GM12878 (cell line): ENCODE measurements at regions not wholly inside any gene's neighbourhood (a gene's known extent, or its start where the extent isn't known, plus 50 kb on each side); places are given as distances from the start of the nearest gene placed in this dataset.

ENCODE experiments used
- ATAC-seq: fragments of 200-7000 bp; cut with Tn5 transposase; 3 replicates; pipeline ENCODE4 v1.9.1; 2020; ENCODE audit warnings: mild to moderate bottlenecking, moderate library complexity
- BruUV-seq: library from RNA; stranded (reverse); fragments of 400-500 nt; replicated peaks from 2 replicates; lab custom pipeline; 2021; lab: Mats Ljungman, UMichigan
- CTCF ChIA-PET: fragments of 300-600 bp; sonication (Branson Sonifier 250); formaldehyde crosslinking; extraction: SDS; loops from one replicate; lab custom pipeline; 2021; ENCODE audit warnings: inconsistent platforms; lab: Yijun Ruan, JAX
- POLR2A ChIA-PET: fragments of 350-600 bp; formaldehyde crosslinking; extraction: SDS; loops from one replicate; lab custom pipeline; 2021; ENCODE audit warnings: inconsistent platforms; lab: Charles Lee
- RAD21 ChIA-PET: fragments of 300-600 bp; sonication (Branson Sonifier 250); formaldehyde crosslinking; loops from one replicate; lab custom pipeline; 2023; ENCODE audit warnings: antibody characterized with exemption; ENCODE audit not compliant: unreplicated experiment; lab: Charles Lee
- SMC1A ChIA-PET: fragments of 300-600 bp; sonication (Branson Sonifier 250); formaldehyde crosslinking; loops from one replicate; lab custom pipeline; 2023; ENCODE audit not compliant: unreplicated experiment, uncharacterized antibody; lab: Charles Lee
- DNase-seq: peaks from one replicate; pipeline ENCODE4 v3.0.0-alpha.2; 2011; ENCODE audit warnings: low read depth, low spot score
- FAIRE-seq: peaks from 3 replicates; lab custom pipeline; 2011; peaks lifted over from hg19 to GRCh38; lab: Jason Lieb, UNC
- H2AFZ ChIP-seq: 2 replicates; pipeline ENCODE4 v1.6.0; 2011; ENCODE audit warnings: low read depth, low read length, control low read depth; ENCODE audit not compliant: control insufficient read depth
- H3K27ac ChIP-seq: 2 replicates; pipeline ENCODE4 v1.5.1; 2011; ENCODE audit warnings: control low read depth; ENCODE audit not compliant: control insufficient read depth, insufficient read depth
- H3K27me3 ChIP-seq, 2 experiments: replicated peaks in 1 of 2; 2 replicates each; pipeline versions ENCODE4 v1.6.0 to v1.6.1; 2011; ENCODE audit warnings: low read length in 1 of 2; ENCODE audit not compliant: control insufficient read depth in 2 of 2, insufficient read depth in 2 of 2
- H3K36me3 ChIP-seq, 2 experiments: 2 replicates each; pipeline ENCODE4 v1.5.1; 2011; ENCODE audit warnings: low read length in 1 of 2; ENCODE audit not compliant: control insufficient read depth in 2 of 2, insufficient read depth in 2 of 2
- H3K4me1 ChIP-seq: 2 replicates; pipeline ENCODE4 v1.6.1; 2011; ENCODE audit warnings: mild to moderate bottlenecking, low read length, moderate library complexity, mixed read lengths; ENCODE audit not compliant: control insufficient read depth, insufficient read depth
- H3K4me2 ChIP-seq: 2 replicates; pipeline ENCODE4 v1.6.0; 2011; ENCODE audit warnings: control low read depth; ENCODE audit not compliant: control insufficient read depth, insufficient read depth
- H3K4me3 ChIP-seq: fragments of 200-600 bp; sonication (generic); 2 replicates; pipeline ENCODE4 v1.5.1; 2016
- H3K79me2 ChIP-seq: 2 replicates; pipeline ENCODE4 v1.6.0; 2011; ENCODE audit warnings: low read length; ENCODE audit not compliant: control insufficient read depth, insufficient read depth
- H3K9ac ChIP-seq: 2 replicates; pipeline ENCODE4 v1.8.0; 2011; ENCODE audit warnings: low read length, control low read depth, mixed read lengths; ENCODE audit not compliant: control insufficient read depth, insufficient read depth
- H3K9me3 ChIP-seq: replicated peaks from 3 replicates; pipeline ENCODE4 v1.5.1; 2011; ENCODE audit warnings: mild to moderate bottlenecking, low read length; ENCODE audit not compliant: control insufficient read depth, insufficient read depth
- H4K20me1 ChIP-seq: 2 replicates; pipeline ENCODE4 v1.6.0; 2011; ENCODE audit not compliant: control insufficient read depth, insufficient read depth
- BCLAF1 ChIP-seq: fragments of 450-650 bp; IDR thresholded peaks from 2 replicates; pipeline ENCODE4 v1.6.1; 2017; ENCODE audit warnings: antibody characterized with exemption, mild to moderate bottlenecking, moderate library complexity
- BMI1 ChIP-seq: fragments of 450-650 bp; IDR thresholded peaks from 2 replicates; pipeline ENCODE4 v1.6.1; 2016; ENCODE audit warnings: mild to moderate bottlenecking, moderate library complexity, borderline replicate concordance
- IKZF1 ChIP-seq: fragments of 450-650 bp; conservative IDR thresholded peaks from 2 replicates; pipeline ENCODE4 v1.6.1; 2017; ENCODE audit warnings: antibody characterized with exemption, mild to moderate bottlenecking
- MYB ChIP-seq: fragments of 150-350 bp; IDR thresholded peaks from 2 replicates; pipeline ENCODE4 v1.6.1; 2014; ENCODE audit warnings: mild to moderate bottlenecking, low read depth, low read length, borderline replicate concordance
- RBBP5 ChIP-seq: fragments of 200-600 bp; sonication (generic); conservative IDR thresholded peaks from 2 replicates; pipeline ENCODE4 v1.6.1; 2016
- SMAD5 ChIP-seq: IDR thresholded peaks from 2 replicates; pipeline ENCODE4 v1.6.1; 2016; ENCODE audit warnings: antibody characterized with exemption, low read depth
- SPI1 ChIP-seq: IDR thresholded peaks from 2 replicates; pipeline ENCODE4 v1.6.1; 2011; ENCODE audit warnings: low read depth, mild to moderate bottlenecking, low read length, moderate library complexity, borderline replicate concordance; ENCODE audit not compliant: insufficient read depth
- SUZ12 ChIP-seq: fragments of 200-600 bp; sonication (generic); IDR thresholded peaks from one replicate; pipeline ENCODE4 v1.6.1; 2018; ENCODE audit warnings: antibody characterized with exemption, mild to moderate bottlenecking; ENCODE audit not compliant: unreplicated experiment
- TCF7 ChIP-seq: IDR thresholded peaks from 2 replicates; pipeline ENCODE4 v1.6.1; 2014; ENCODE audit warnings: antibody characterized with exemption, borderline replicate concordance
- WRNIP1 ChIP-seq: IDR thresholded peaks from 2 replicates; pipeline ENCODE4 v1.6.1; 2011; ENCODE audit warnings: low read depth, low read length, improper control_type of control experiment, borderline replicate concordance
- ZNF217 ChIP-seq: fragments of 450-650 bp; IDR thresholded peaks from 2 replicates; pipeline ENCODE4 v1.6.1; 2017; ENCODE audit warnings: antibody characterized with exemption, mild to moderate bottlenecking
- WGBS: methylation state at CpG from one replicate; pipeline ENCODE4 v1.1.6; 2016; ENCODE audit warnings: low lambda C conversion rate; ENCODE audit not compliant: insufficient replicate concordance, insufficient coverage; ENCODE audit errors: missing lambda C conversion rate; 5-methylcytosine and 5-hydroxymethylcytosine counted together
- in situ Hi-C: fragments of 300-500 bp; cut with MboI; formaldehyde crosslinking; loops from 9 replicates; pipeline ENCODE4 v1.14.3; 2018; ENCODE audit warnings: mixed read lengths
- intact Hi-C: fragments of 100-400 bp; cut with micrococcal nuclease; formaldehyde crosslinking; loops from one replicate; pipeline ENCODE4 v1.14.2; 2022; ENCODE audit not compliant: unreplicated experiment
- TF ChIP-seq, protein P1 (sequence below): fragments of 450-650 bp; formaldehyde crosslinking; IDR thresholded peaks from 2 replicates; pipeline ENCODE4 v1.4.0; 2020; ENCODE audit warnings: mild to moderate bottlenecking, moderate library complexity
- TF ChIP-seq, protein P2 (sequence below): fragments of 450-650 bp; IDR thresholded peaks from 2 replicates; pipeline ENCODE4 v1.6.1; 2017; ENCODE audit warnings: mild to moderate bottlenecking, moderate library complexity

GRCh38 chr9:26437056-26437711 is 455.4 kb downstream of the CAAP1 start:
- Histone ChIP-seq H3K27me3 (no peaks in the 10 kb centered on the region), H3K36me3 (no peaks in the 10 kb centered on the region), H3K4me2 (no peak overlapping the region), H3K9me3 (no peaks in the 10 kb centered on the region), H3K79me2 (no peaks in the 10 kb centered on the region), H3K27ac (no peak overlapping the region), H4K20me1 (no peaks in the 10 kb centered on the region), H2AFZ (no peak overlapping the region), H3K9ac (no peak overlapping the region), H3K4me3 (no peak overlapping the region), H3K4me1 (no peaks in the 10 kb centered on the region)
- no TSS peak for BruUV-seq
- DNase-seq (no peak), FAIRE-seq (no peak), ATAC-seq (no peak)
- ChIA-PET SMC1A (interaction anchor here (1.3 kb wide), 1 partner anchor 18 kb away, joined by 3 read pairs; no protein-coding TSS in a partner anchor), CTCF (no interaction called here), RAD21 (no interaction called here), POLR2A (no interaction called here)
- in situ Hi-C loops = no loop called here
- intact Hi-C loops = no loop called here
- 0% methylated on average over 1 of the region's 1 CpG for WGBS
- no peak for TF ChIP-seq RBBP5
- TF ChIP-seq, protein P1, sequence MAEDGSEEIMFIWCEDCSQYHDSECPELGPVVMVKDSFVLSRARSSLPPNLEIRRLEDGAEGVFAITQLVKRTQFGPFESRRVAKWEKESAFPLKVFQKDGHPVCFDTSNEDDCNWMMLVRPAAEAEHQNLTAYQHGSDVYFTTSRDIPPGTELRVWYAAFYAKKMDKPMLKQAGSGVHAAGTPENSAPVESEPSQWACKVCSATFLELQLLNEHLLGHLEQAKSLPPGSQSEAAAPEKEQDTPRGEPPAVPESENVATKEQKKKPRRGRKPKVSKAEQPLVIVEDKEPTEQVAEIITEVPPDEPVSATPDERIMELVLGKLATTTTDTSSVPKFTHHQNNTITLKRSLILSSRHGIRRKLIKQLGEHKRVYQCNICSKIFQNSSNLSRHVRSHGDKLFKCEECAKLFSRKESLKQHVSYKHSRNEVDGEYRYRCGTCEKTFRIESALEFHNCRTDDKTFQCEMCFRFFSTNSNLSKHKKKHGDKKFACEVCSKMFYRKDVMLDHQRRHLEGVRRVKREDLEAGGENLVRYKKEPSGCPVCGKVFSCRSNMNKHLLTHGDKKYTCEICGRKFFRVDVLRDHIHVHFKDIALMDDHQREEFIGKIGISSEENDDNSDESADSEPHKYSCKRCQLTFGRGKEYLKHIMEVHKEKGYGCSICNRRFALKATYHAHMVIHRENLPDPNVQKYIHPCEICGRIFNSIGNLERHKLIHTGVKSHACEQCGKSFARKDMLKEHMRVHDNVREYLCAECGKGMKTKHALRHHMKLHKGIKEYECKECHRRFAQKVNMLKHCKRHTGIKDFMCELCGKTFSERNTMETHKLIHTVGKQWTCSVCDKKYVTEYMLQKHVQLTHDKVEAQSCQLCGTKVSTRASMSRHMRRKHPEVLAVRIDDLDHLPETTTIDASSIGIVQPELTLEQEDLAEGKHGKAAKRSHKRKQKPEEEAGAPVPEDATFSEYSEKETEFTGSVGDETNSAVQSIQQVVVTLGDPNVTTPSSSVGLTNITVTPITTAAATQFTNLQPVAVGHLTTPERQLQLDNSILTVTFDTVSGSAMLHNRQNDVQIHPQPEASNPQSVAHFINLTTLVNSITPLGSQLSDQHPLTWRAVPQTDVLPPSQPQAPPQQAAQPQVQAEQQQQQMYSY (CRISPR knock-in tag) = no peak
- TF ChIP-seq, protein P2, sequence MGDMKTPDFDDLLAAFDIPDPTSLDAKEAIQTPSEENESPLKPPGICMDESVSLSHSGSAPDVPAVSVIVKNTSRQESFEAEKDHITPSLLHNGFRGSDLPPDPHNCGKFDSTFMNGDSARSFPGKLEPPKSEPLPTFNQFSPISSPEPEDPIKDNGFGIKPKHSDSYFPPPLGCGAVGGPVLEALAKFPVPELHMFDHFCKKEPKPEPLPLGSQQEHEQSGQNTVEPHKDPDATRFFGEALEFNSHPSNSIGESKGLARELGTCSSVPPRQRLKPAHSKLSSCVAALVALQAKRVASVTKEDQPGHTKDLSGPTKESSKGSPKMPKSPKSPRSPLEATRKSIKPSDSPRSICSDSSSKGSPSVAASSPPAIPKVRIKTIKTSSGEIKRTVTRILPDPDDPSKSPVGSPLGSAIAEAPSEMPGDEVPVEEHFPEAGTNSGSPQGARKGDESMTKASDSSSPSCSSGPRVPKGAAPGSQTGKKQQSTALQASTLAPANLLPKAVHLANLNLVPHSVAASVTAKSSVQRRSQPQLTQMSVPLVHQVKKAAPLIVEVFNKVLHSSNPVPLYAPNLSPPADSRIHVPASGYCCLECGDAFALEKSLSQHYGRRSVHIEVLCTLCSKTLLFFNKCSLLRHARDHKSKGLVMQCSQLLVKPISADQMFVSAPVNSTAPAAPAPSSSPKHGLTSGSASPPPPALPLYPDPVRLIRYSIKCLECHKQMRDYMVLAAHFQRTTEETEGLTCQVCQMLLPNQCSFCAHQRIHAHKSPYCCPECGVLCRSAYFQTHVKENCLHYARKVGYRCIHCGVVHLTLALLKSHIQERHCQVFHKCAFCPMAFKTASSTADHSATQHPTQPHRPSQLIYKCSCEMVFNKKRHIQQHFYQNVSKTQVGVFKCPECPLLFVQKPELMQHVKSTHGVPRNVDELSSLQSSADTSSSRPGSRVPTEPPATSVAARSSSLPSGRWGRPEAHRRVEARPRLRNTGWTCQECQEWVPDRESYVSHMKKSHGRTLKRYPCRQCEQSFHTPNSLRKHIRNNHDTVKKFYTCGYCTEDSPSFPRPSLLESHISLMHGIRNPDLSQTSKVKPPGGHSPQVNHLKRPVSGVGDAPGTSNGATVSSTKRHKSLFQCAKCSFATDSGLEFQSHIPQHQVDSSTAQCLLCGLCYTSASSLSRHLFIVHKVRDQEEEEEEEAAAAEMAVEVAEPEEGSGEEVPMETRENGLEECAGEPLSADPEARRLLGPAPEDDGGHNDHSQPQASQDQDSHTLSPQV = no peak
- TF ChIP-seq ZNF217 = no peak
- no peak for TF ChIP-seq BCLAF1
- TF ChIP-seq IKZF1 = no peak
- TF ChIP-seq TCF7 = no peak
- TF ChIP-seq SMAD5 = no peak
- TF ChIP-seq BMI1 = no peak
- TF ChIP-seq MYB = no peak
- no peak for TF ChIP-seq SPI1
- TF ChIP-seq SUZ12 = no peak
- TF ChIP-seq WRNIP1 = no peak
